PC-3 (cell line): ENCODE measurements at regions not wholly inside any gene's neighbourhood (a gene's known extent, or its start where the extent isn't known, plus 50 kb on each side); places are given as distances from the start of the nearest gene placed in this dataset.

ENCODE experiments used
- ATAC-seq: fragments of 200-7000 bp; cut with Tn5 transposase; 2 replicates; pipeline ENCODE4 v1.9.1; 2020; ENCODE audit warnings: mild to moderate bottlenecking, moderate library complexity
- BruUV-seq: library from RNA; stranded (reverse); fragments of 400-500 nt; replicated peaks from 2 replicates; lab custom pipeline; 2021; lab: Mats Ljungman, UMichigan
- CTCF ChIA-PET: fragments of 300-600 bp; sonication (Branson Sonifier 250); formaldehyde crosslinking; loops from one replicate; lab custom pipeline; 2022; ENCODE audit warnings: antibody characterized with exemption; lab: Charles Lee
- POLR2A ChIA-PET: fragments of 300-600 bp; sonication (Branson Sonifier 250); formaldehyde crosslinking; loops from one replicate; lab custom pipeline; 2022; ENCODE audit warnings: antibody characterized with exemption; ENCODE audit not compliant: unreplicated experiment; lab: Charles Lee
- DNase-seq: peaks from one replicate; pipeline ENCODE4 v3.0.0-alpha.2; 2015
- H2AFZ ChIP-seq: fragments of 300-600 bp; sonication (generic); 2 replicates; pipeline ENCODE4 v1.6.0; 2016; ENCODE audit warnings: antibody characterized with exemption, low read length
- H3F3A ChIP-seq: fragments of 300-600 bp; sonication (generic); one replicate; pipeline ENCODE4 v1.6.0; 2017; ENCODE audit warnings: antibody characterized with exemption, low read length, control low read depth, mild to moderate bottlenecking; ENCODE audit not compliant: unreplicated experiment
- H3K27ac ChIP-seq: fragments of 300-600 bp; sonication (generic); 2 replicates; pipeline ENCODE4 v1.5.1; 2016; ENCODE audit warnings: mild to moderate bottlenecking, low read length
- H3K27me3 ChIP-seq: fragments of 300-600 bp; sonication (generic); 2 replicates; pipeline ENCODE4 v1.6.1; 2016; ENCODE audit warnings: low read length, mixed read lengths
- H3K36me3 ChIP-seq: fragments of 300-600 bp; sonication (generic); 2 replicates; pipeline ENCODE4 v1.6.1; 2016; ENCODE audit warnings: low read depth, mixed run types, low read length, mixed read lengths
- H3K4me1 ChIP-seq: fragments of 300-600 bp; sonication (generic); 2 replicates; pipeline ENCODE4 v1.5.1; 2016; ENCODE audit warnings: low read length; ENCODE audit not compliant: insufficient read depth
- H3K4me2 ChIP-seq: fragments of 300-600 bp; sonication (generic); 2 replicates; pipeline ENCODE4 v1.6.0; 2016; ENCODE audit warnings: low read length
- H3K4me3 ChIP-seq: fragments of 300-600 bp; sonication (generic); 2 replicates; pipeline ENCODE4 v1.5.1; 2016; ENCODE audit warnings: mild to moderate bottlenecking, low read length, mixed read lengths
- H3K79me2 ChIP-seq: fragments of 300-600 bp; sonication (generic); 2 replicates; pipeline ENCODE4 v1.6.1; 2017; ENCODE audit warnings: low read length, mixed read lengths
- H3K9ac ChIP-seq: fragments of 300-600 bp; sonication (generic); 2 replicates; pipeline ENCODE4 v1.6.0; 2016; ENCODE audit warnings: mild to moderate bottlenecking, low read length
- H3K9me2 ChIP-seq: fragments of 300-600 bp; sonication (generic); replicated peaks from 2 replicates; pipeline ENCODE4 v1.6.1; 2016; ENCODE audit warnings: mixed run types, low read length, mixed read lengths
- H3K9me3 ChIP-seq: fragments of 300-600 bp; sonication (generic); 2 replicates; pipeline ENCODE4 v1.6.1; 2016; ENCODE audit warnings: low read length, mixed read lengths
- H4K20me1 ChIP-seq: fragments of 300-600 bp; sonication (generic); 2 replicates; pipeline ENCODE4 v1.6.1; 2016; ENCODE audit warnings: low read length, mixed read lengths
- CTCF ChIP-seq: fragments of 300-600 bp; sonication (generic); conservative IDR thresholded peaks from 2 replicates; pipeline ENCODE4 v1.5.1; 2017; ENCODE audit warnings: antibody characterized with exemption, low read depth, mild to moderate bottlenecking, low read length
- EZH2 ChIP-seq: fragments of 300-600 bp; sonication (generic); IDR thresholded peaks from one replicate; pipeline ENCODE4 v1.6.1; 2017; ENCODE audit warnings: antibody characterized with exemption, mild to moderate bottlenecking, low read length; ENCODE audit not compliant: unreplicated experiment
- EZH2phosphoT487 ChIP-seq: fragments of 300-600 bp; sonication (generic); IDR thresholded peaks from 2 replicates; pipeline ENCODE4 v1.6.1; 2018; ENCODE audit warnings: mild to moderate bottlenecking, antibody characterized with exemption, low read length, borderline replicate concordance
- intact Hi-C: fragments of 100-400 bp; cut with micrococcal nuclease; formaldehyde crosslinking; loops from 2 replicates; pipeline ENCODE4 v1.9.0; 2023

GRCh38 chr5:168214071-168214470 is 77.4 kb upstream of the WWC1 start:
- no peaks in the 10 kb centered on the region for H3K79me2 ChIP-seq
- intact Hi-C loops = no loop called here
- POLR2A ChIA-PET = no interaction called here
- BruUV-seq = no TSS peak
- no peaks in the 10 kb centered on the region for H3K9me3 ChIP-seq
- H3K4me2 ChIP-seq = no peak overlapping the region
- ATAC-seq (no peak), DNase-seq (no peak)
- no peak overlapping the region for H3K9ac ChIP-seq
- no peak overlapping the region for H2AFZ ChIP-seq
- H4K20me1 ChIP-seq = no peaks in the 10 kb centered on the region
- no peaks in the 10 kb centered on the region for H3F3A ChIP-seq
- H3K4me1 ChIP-seq = no peaks in the 10 kb centered on the region
- no peaks in the 10 kb centered on the region for H3K36me3 ChIP-seq
- peaks cover 71% of the 10 kb centered on the region for H3K27me3 ChIP-seq
- H3K9me2 ChIP-seq = no peaks in the 10 kb centered on the region
- CTCF ChIA-PET = no interaction called here
- no peak overlapping the region for H3K27ac ChIP-seq
- H3K4me3 ChIP-seq = no peak overlapping the region
- TF ChIP-seq EZH2 (no peak), EZH2phosphoT487 (no peak), CTCF (no peak)

GRCh38 chr5:168214886-168215285 is 76.6 kb upstream of the WWC1 start:
- BruUV-seq = no TSS peak
- no peaks in the 10 kb centered on the region for H3K4me1 ChIP-seq
- H3K9me3 ChIP-seq = no peaks in the 10 kb centered on the region
- H3K27ac ChIP-seq = no peak overlapping the region
- TF ChIP-seq EZH2 (no peak), EZH2phosphoT487 (no peak), CTCF (no peak)
- H3K9me2 ChIP-seq = no peaks in the 10 kb centered on the region
- no peaks in the 10 kb centered on the region for H4K20me1 ChIP-seq
- H3K4me3 ChIP-seq = no peak overlapping the region
- H3K27me3 ChIP-seq = peaks cover 63% of the 10 kb centered on the region
- H3K79me2 ChIP-seq = no peaks in the 10 kb centered on the region
- H3F3A ChIP-seq = no peaks in the 10 kb centered on the region
- intact Hi-C loops = no loop called here
- no peak overlapping the region for H2AFZ ChIP-seq
- H3K4me2 ChIP-seq = no peak overlapping the region
- ATAC-seq (no peak), DNase-seq (no peak)
- POLR2A ChIA-PET = no interaction called here
- CTCF ChIA-PET = no interaction called here
- no peaks in the 10 kb centered on the region for H3K36me3 ChIP-seq
- H3K9ac ChIP-seq = no peak overlapping the region

DNA sequence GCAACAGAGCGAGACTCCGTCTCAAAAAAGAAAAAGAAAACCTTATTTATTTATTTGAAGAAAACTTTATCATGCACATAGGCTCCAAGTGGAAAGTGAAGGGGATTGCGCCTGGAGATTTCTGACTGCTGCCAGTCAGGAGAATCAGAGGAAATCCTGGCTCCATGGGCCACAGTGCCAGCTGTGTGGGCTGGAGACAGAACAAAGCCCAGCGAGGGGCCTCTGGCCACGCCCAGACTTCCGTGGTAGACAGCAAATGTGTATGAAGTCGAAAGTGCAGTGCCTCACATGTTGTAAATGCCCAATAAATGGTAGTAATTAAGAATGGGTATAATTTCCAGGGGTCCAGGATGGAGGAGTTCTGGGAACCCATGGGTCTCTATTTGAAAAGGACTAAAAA is 75.8 kb upstream of the WWC1 start:
- ChIA-PET POLR2A (no interaction called here), CTCF (no interaction called here)
- H3K27ac ChIP-seq = no peak overlapping the region
- peaks cover 60% of the 10 kb centered on the region for H3K27me3 ChIP-seq
- H3K4me3 ChIP-seq = no peak overlapping the region
- H3K4me2 ChIP-seq = no peak overlapping the region
- H4K20me1 ChIP-seq = no peaks in the 10 kb centered on the region
- no TSS peak for BruUV-seq
- no peaks in the 10 kb centered on the region for H3K9me2 ChIP-seq
- DNase-seq (no peak), ATAC-seq (no peak)
- no peak overlapping the region for H2AFZ ChIP-seq
- no peaks in the 10 kb centered on the region for H3K36me3 ChIP-seq
- intact Hi-C loops = no loop called here
- TF ChIP-seq EZH2 = no peak
- TF ChIP-seq CTCF = no peak
- TF ChIP-seq EZH2phosphoT487 = no peak
- no peak overlapping the region for H3K9ac ChIP-seq
- H3K4me1 ChIP-seq = no peaks in the 10 kb centered on the region
- no peaks in the 10 kb centered on the region for H3F3A ChIP-seq
- no peaks in the 10 kb centered on the region for H3K9me3 ChIP-seq
- H3K79me2 ChIP-seq = no peaks in the 10 kb centered on the region
